ENCODE measurements at regions not wholly inside any gene's neighbourhood (a gene's known extent, or its start where the extent isn't known, plus 50 kb on each side); places are given as distances from the start of the nearest gene placed in this dataset.

DNA sequence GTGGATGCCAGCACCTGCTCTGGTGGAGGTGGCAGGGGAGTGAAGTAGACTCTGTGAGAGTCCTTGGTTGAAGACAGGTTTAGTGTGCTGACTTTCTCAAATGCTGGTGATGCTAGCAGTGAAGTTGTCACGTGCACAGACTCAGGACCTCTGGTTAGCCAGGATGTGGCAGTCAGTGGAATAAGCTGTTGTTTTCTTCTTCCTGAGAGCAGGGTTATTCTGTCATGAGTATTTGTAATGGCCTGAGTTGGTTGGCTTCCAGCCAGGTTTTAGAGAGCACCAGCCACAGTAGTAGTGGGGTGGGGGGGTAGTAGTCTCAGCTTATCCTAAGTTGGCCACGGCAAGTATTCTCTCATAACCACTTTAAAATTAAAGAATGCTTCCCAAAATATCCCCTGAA lies 169.7 kb upstream of the FOXN2 start:
- DNase-seq (ENCODE audit: extremely low spot score), result no peak
- no peak for TF ChIP-seq SP1 (IDR thresholded peaks at IDR 0.05)
- no peak for TF ChIP-seq HDGF (IDR thresholded peaks at IDR 0.05; ENCODE audit: borderline replicate concordance)
- no peak for TF ChIP-seq SUZ12 (IDR thresholded peaks at IDR 0.05)
- no peak for TF ChIP-seq CTBP1 (IDR thresholded peaks at IDR 0.05; ENCODE audit: borderline replicate concordance)
- TF ChIP-seq TARDBP (IDR thresholded peaks at IDR 0.05), result no peak
- TF ChIP-seq FOXA1 (IDR thresholded peaks at IDR 0.05), result no peak
- no peak for TF ChIP-seq ARNT (IDR thresholded peaks at IDR 0.05)
- ChIA-PET CTCF (no interaction called here), POLR2A (interaction anchor here (0.6 kb wide), 1 partner anchor 1128 kb away, joined by 3 read pairs; no protein-coding TSS in a partner anchor)

DNA sequence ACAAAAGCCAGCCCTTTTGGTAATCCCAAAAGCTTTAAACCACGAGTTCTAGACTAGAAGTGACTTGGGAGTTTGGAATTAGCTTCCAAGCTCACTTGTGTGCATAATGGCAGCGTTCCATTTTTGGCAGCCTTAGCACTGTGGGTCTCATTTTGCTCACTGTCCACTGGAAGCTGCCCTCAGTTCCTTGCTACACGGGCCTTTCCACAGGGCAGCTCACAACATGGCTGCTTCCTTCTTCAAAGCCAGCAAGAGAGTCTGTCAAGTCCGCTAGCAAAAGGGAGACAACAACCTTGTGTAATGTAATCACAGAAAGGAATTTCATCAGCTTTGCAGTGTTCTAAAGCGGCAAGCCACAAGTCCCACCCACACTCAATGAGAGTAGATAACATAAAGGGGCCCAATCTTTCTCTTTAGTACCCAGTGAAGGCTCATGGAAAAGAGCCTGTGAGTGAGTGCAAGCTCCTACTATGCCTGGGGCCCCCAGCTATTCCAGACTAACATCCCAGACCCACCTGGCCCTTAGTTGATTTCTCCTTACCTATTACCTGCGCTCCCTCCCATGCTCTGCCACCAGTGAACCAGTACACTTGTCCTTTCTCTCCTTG lies 168.5 kb upstream of the FOXN2 start:
- CTCF ChIA-PET, result no interaction called here
- POLR2A ChIA-PET, result no interaction called here
- no peak for DNase-seq (ENCODE audit: extremely low spot score)

GRCh38 chr2:48146552-48146951 lies 167.9 kb upstream of the FOXN2 start:
- TF ChIP-seq FOXM1 (IDR thresholded peaks at IDR 0.05; ENCODE audit: borderline replicate concordance), result no peak
- TF ChIP-seq, protein P1, sequence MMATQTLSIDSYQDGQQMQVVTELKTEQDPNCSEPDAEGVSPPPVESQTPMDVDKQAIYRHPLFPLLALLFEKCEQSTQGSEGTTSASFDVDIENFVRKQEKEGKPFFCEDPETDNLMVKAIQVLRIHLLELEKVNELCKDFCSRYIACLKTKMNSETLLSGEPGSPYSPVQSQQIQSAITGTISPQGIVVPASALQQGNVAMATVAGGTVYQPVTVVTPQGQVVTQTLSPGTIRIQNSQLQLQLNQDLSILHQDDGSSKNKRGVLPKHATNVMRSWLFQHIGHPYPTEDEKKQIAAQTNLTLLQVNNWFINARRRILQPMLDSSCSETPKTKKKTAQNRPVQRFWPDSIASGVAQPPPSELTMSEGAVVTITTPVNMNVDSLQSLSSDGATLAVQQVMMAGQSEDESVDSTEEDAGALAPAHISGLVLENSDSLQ (IDR thresholded peaks at IDR 0.05), result no peak

More for the DNA sequence above, 168.5 kb upstream of the FOXN2 start:
- TF ChIP-seq NFRKB (IDR thresholded peaks at IDR 0.05) (no peak), BHLHE40 (IDR thresholded peaks at IDR 0.05; ENCODE audit: borderline replicate concordance) (no peak), TARDBP (IDR thresholded peaks at IDR 0.05) (no peak), FOXM1 (IDR thresholded peaks at IDR 0.05; ENCODE audit: borderline replicate concordance) (no peak), FOXA1 (IDR thresholded peaks at IDR 0.05) (no peak), ARNT (IDR thresholded peaks at IDR 0.05) (no peak), SUZ12 (IDR thresholded peaks at IDR 0.05) (no peak), ZNF384 (IDR thresholded peaks at IDR 0.05) (no peak), CTBP1 (IDR thresholded peaks at IDR 0.05; ENCODE audit: borderline replicate concordance) (no peak), LEF1 (IDR thresholded peaks at IDR 0.05; ENCODE audit: borderline replicate concordance) (no peak), SP1 (IDR thresholded peaks at IDR 0.05) (no peak), L3MBTL2 (conservative IDR thresholded peaks at IDR 0.05) (no peak), ELF4 (IDR thresholded peaks at IDR 0.05) (no peak), HDGF (IDR thresholded peaks at IDR 0.05; ENCODE audit: borderline replicate concordance) (no peak), FOXK2 (IDR thresholded peaks at IDR 0.05) (no peak)
- TF ChIP-seq, protein P1 (IDR thresholded peaks at IDR 0.05), result no peak

DNA sequence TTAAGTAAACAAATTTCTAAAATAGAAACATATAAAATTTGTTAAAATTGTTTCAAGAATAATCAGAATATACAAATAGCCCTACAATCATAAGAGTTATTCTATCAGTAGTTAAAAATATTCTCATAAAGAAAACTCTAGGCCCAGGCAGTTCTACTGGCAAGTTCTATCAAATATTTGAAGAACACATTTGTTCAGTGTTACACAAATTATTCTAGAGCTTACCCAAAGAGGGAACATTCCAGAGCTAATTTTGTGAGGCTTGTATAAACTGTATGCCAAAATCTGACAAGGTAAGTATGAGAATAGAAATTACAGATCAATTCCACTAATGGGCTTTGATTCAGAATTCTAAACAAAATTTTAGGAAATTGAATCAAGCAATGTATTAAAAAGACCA lies 166.8 kb upstream of the FOXN2 start:
- DNase-seq (ENCODE audit: extremely low spot score), result no peak
- TF ChIP-seq LEF1 (IDR thresholded peaks at IDR 0.05; ENCODE audit: borderline replicate concordance) (no peak), SUZ12 (IDR thresholded peaks at IDR 0.05) (no peak), CTBP1 (IDR thresholded peaks at IDR 0.05; ENCODE audit: borderline replicate concordance) (no peak), FOXA1 (IDR thresholded peaks at IDR 0.05) (no peak), ARNT (IDR thresholded peaks at IDR 0.05) (no peak), FOXM1 (IDR thresholded peaks at IDR 0.05; ENCODE audit: borderline replicate concordance) (no peak), NFRKB (IDR thresholded peaks at IDR 0.05) (no peak), BHLHE40 (IDR thresholded peaks at IDR 0.05; ENCODE audit: borderline replicate concordance) (no peak), ZNF384 (IDR thresholded peaks at IDR 0.05) (no peak), L3MBTL2 (conservative IDR thresholded peaks at IDR 0.05) (no peak), SP1 (IDR thresholded peaks at IDR 0.05) (no peak), TARDBP (IDR thresholded peaks at IDR 0.05) (no peak), HDGF (IDR thresholded peaks at IDR 0.05; ENCODE audit: borderline replicate concordance) (no peak), ELF4 (IDR thresholded peaks at IDR 0.05) (no peak), FOXK2 (IDR thresholded peaks at IDR 0.05) (no peak)
- TF ChIP-seq, protein P1 (IDR thresholded peaks at IDR 0.05), result no peak
- ChIA-PET CTCF (no interaction called here), POLR2A (no interaction called here)

More at GRCh38 chr2:48146552-48146951, 167.9 kb upstream of the FOXN2 start:
- DNase-seq (ENCODE audit: extremely low spot score), result no peak
- POLR2A ChIA-PET, result no interaction called here
- CTCF ChIA-PET, result no interaction called here

DNA sequence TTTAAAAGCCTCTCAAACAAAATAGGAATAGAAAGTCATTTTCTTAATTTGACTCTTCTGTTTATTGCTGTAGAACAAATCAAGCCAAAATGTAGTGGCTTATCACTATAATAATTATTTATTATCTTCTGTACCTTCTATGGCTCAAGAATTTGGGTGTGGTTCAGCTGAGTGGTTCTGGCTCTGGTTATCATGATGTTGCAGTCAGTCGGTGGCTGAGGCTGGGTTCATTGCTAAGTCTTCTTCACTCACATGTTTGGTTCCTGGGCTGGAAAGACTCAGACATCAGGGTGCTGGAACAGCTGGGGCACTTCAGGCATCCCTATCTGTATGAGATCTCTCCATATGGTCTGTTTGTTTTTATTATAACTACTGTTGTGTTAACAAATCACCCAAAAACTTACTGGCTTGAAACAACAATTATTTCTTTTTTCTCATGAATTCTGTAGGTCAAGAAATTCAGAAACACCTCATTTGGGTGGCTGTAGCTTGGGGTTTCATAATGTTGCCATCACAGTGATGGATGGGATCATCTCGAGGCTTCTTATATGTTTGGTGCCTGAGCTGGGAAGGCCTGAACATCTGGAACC lies 165.5 kb upstream of the FOXN2 start:
- no peak for TF ChIP-seq SP1 (IDR thresholded peaks at IDR 0.05)
- TF ChIP-seq, protein P1 (IDR thresholded peaks at IDR 0.05), result no peak
- TF ChIP-seq CTBP1 (IDR thresholded peaks at IDR 0.05; ENCODE audit: borderline replicate concordance), result no peak
- no peak for TF ChIP-seq TARDBP (IDR thresholded peaks at IDR 0.05)
- TF ChIP-seq BHLHE40 (IDR thresholded peaks at IDR 0.05; ENCODE audit: borderline replicate concordance), result no peak
- TF ChIP-seq ELF4 (IDR thresholded peaks at IDR 0.05), result no peak
- TF ChIP-seq FOXM1 (IDR thresholded peaks at IDR 0.05; ENCODE audit: borderline replicate concordance), result no peak
- TF ChIP-seq SUZ12 (IDR thresholded peaks at IDR 0.05), result no peak
- TF ChIP-seq HDGF (IDR thresholded peaks at IDR 0.05; ENCODE audit: borderline replicate concordance), result no peak
- POLR2A ChIA-PET, result no interaction called here
- CTCF ChIA-PET, result no interaction called here
- DNase-seq (ENCODE audit: extremely low spot score), result no peak

DNA sequence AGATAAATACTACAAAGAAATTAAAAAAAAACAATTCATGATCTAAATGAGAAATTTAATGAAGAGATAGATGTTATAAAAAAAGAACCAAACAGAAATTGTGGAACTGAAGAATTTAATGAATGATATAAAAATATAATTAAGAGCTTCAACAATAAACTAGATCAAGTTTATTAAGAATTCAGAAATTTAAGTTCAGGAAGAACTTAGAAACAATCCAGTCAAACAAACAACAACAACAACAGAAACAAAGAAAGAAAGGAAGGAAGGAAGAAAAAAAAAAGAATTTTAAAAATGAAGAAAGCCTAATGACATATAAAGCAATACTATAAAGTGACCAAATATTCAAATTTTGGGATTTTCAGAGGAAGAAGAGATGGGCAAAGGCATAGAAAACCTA lies 157.3 kb upstream of the FOXN2 start:
- DNase-seq (ENCODE audit: extremely low spot score), result no peak
- POLR2A ChIA-PET, result no interaction called here
- CTCF ChIA-PET, result no interaction called here
- no peak for TF ChIP-seq BHLHE40 (IDR thresholded peaks at IDR 0.05; ENCODE audit: borderline replicate concordance)
- no peak for TF ChIP-seq ARNT (IDR thresholded peaks at IDR 0.05)
- TF ChIP-seq, protein P1 (IDR thresholded peaks at IDR 0.05), result no peak
- no peak for TF ChIP-seq FOXK2 (IDR thresholded peaks at IDR 0.05)
- TF ChIP-seq CTBP1 (IDR thresholded peaks at IDR 0.05; ENCODE audit: borderline replicate concordance), result no peak

Measured in HEK293T (cell line).